ENCODE measurements at regions not wholly inside any gene's neighbourhood (a gene's known extent, or its start where the extent isn't known, plus 50 kb on each side); places are given as distances from the start of the nearest gene placed in this dataset.

- TF ChIP-seq DPF2 (IDR thresholded peaks at IDR 0.05) = no peak
- TF ChIP-seq SRF (IDR thresholded peaks at IDR 0.05; ENCODE audit: low read depth in 2 of 2, low read length in 2 of 2) = no peak
- TF ChIP-seq SMAD1 (IDR thresholded peaks at IDR 0.05; ENCODE audit: low read depth, partially characterized antibody) = no peak
- TF ChIP-seq WRNIP1 (IDR thresholded peaks at IDR 0.05; ENCODE audit: borderline replicate concordance, low read depth, low read length) = no peak
Observed at GRCh38 chr7:86925221-86925620, 134.2 kb downstream of the ELAPOR2 start (continued).

- intact Hi-C loops (cut with micrococcal nuclease; ENCODE audit: unreplicated experiment) (no loop called here), in situ Hi-C loops (cut with MboI) (no loop called here)
- no peaks in the 10 kb centered on the region for H4K20me1 ChIP-seq (ENCODE audit: control insufficient read depth, insufficient read depth)
- H2AFZ ChIP-seq (ENCODE audit: control insufficient read depth, low read depth, low read length) = no peak overlapping the region
- H3K9me3 ChIP-seq (replicated peaks; ENCODE audit: control insufficient read depth, insufficient read depth, low read length) = no peaks in the 10 kb centered on the region
- no peaks in the 10 kb centered on the region for H3K4me1 ChIP-seq (ENCODE audit: control insufficient read depth, insufficient read depth, low read length)
- POLR2A ChIA-PET = no interaction called here
- H3K79me2 ChIP-seq (ENCODE audit: control insufficient read depth, insufficient read depth, low read length) = no peaks in the 10 kb centered on the region
- SMC1A ChIA-PET (ENCODE audit: uncharacterized antibody, unreplicated experiment) = interaction anchor here (0.8 to 2.3 kb wide), 2 partner anchors 225 to 313 kb away, joined by 3 to 7 read pairs; no protein-coding TSS in a partner anchor
- no peaks in the 10 kb centered on the region for H3K27me3 ChIP-seq (replicated peaks in 1 of 2; ENCODE audit: control insufficient read depth in 2 of 2, insufficient read depth in 2 of 2, low read length in 1 of 2)
- H3K9ac ChIP-seq (ENCODE audit: control insufficient read depth, insufficient read depth, low read length) = no peak overlapping the region
- BruUV-seq (replicated peaks) = no TSS peak
- no peak for ATAC-seq
- no peak for DNase-seq (ENCODE audit: low read depth, low spot score)
- H3K36me3 ChIP-seq (ENCODE audit: control insufficient read depth in 2 of 2, insufficient read depth in 2 of 2, low read length in 1 of 2) = no peaks in the 10 kb centered on the region
- RAD21 ChIA-PET (ENCODE audit: unreplicated experiment) = no interaction called here
- TF ChIP-seq STAT1 (conservative IDR thresholded peaks at IDR 0.05) (no peak), BACH1 (IDR thresholded peaks at IDR 0.05; ENCODE audit: borderline replicate concordance) (no peak), ATF2 (IDR thresholded peaks at IDR 0.05; ENCODE audit: low read length) (no peak), RCOR1 (conservative IDR thresholded peaks at IDR 0.05; ENCODE audit: low read depth, low read length) (no peak), SMC3 (IDR thresholded peaks at IDR 0.05; ENCODE audit: borderline replicate concordance, low read length) (no peak), ZNF24 (IDR thresholded peaks at IDR 0.05) (no peak), FOXK2 (IDR thresholded peaks at IDR 0.05) (no peak), CBX5 (IDR thresholded peaks at IDR 0.05; ENCODE audit: low read depth) (no peak), NFIC (IDR thresholded peaks at IDR 0.05; ENCODE audit: low read depth, low read length) (no peak), MYC (IDR thresholded peaks at IDR 0.05; ENCODE audit: insufficient read depth, insufficient read length, insufficient replicate concordance, low read length, severe bottlenecking) (no peak), NR2F1 (conservative IDR thresholded peaks at IDR 0.05) (no peak)
- CTCF ChIA-PET = interaction anchor here (0.8 to 2.2 kb wide), 7 partner anchors 13 to 493 kb away, joined by 3 to 6 read pairs (median 3); partner anchors contain the start of gene DMTF1
- peak; percentile 35 for FAIRE-seq
- no peak overlapping the region for H3K4me2 ChIP-seq (ENCODE audit: control insufficient read depth, insufficient read depth)
- no peak overlapping the region for H3K4me3 ChIP-seq
- no peak overlapping the region for H3K27ac ChIP-seq (ENCODE audit: control insufficient read depth, insufficient read depth)
Observed at GRCh38 chr7:86923527-86923926, 135.9 kb downstream of the ELAPOR2 start.
